Lower leg skin (tissue), 4 donors: ENCODE measurements at regions not wholly inside any gene's neighbourhood (a gene's known extent, or its start where the extent isn't known, plus 50 kb on each side); places are given as distances from the start of the nearest gene placed in this dataset.

Experiments used
- DNase-seq, 2 donors: peaks; one replicate each; pipeline ENCODE4 v3.0.0-alpha.2; 2019; ENCODE audit warnings: low spot score in 2 of 2
- H3K4me3 ChIP-seq: fragments of 200-600 bp; sonication (generic); 2 replicates; pipeline ENCODE4 v1.5.1; 2017; ENCODE audit warnings: mild to moderate bottlenecking, low read depth; ENCODE audit not compliant: poor library complexity, severe bottlenecking
- CTCF ChIP-seq, 3 donors: fragments of 450-650 bp; IDR thresholded peaks; one replicate each; pipeline ENCODE4 v1.5.1; 2016; ENCODE audit warnings: antibody characterized with exemption in 3 of 3, mild to moderate bottlenecking in 3 of 3, moderate library complexity in 2 of 3
- POLR2A ChIP-seq, 2 donors: fragments of 450-650 bp; IDR thresholded peaks; one replicate each; pipeline ENCODE4 v1.6.1; 2016 to 2017; ENCODE audit warnings: antibody characterized with exemption in 2 of 2, mild to moderate bottlenecking in 1 of 2, moderate library complexity in 1 of 2
- WGBS, 2 donors: methylation state at CpG; one replicate each; pipeline ENCODE4 v1.1.5; 2018; 5-methylcytosine and 5-hydroxymethylcytosine counted together
- intact Hi-C: fragments of 100-400 bp; cut with DNase I; formaldehyde crosslinking; loops from one replicate; pipeline ENCODE4 v1.15.0; 2023; ENCODE audit warnings: low total_unique reads

- H3K4me3 ChIP-seq = no peak overlapping the region
- no peak for DNase-seq
- intact Hi-C loops = no loop called here
- no peak for TF ChIP-seq POLR2A (IDR thresholded peaks at IDR 0.05)
- TF ChIP-seq CTCF (IDR thresholded peaks at IDR 0.05) = no peak
- 88% methylated on average over 1 of the region's 1 CpG for WGBS, 2 donors
Measured at GRCh38 chr15:62533687-62534086, 368.6 kb upstream of the C2CD4B start.

- H3K4me3 ChIP-seq = no peak overlapping the region
- TF ChIP-seq POLR2A (IDR thresholded peaks at IDR 0.05) (no peak), CTCF (IDR thresholded peaks at IDR 0.05) (no peak)
- no peak for DNase-seq
- 51 to 68% methylated on average over 2 of the region's 2 CpGs for WGBS, 2 donors
- intact Hi-C loops = no loop called here
Measured at GRCh38 chr15:62534996-62535395, 369.9 kb upstream of the C2CD4B start.

- intact Hi-C loops = no loop called here
- no peak for TF ChIP-seq CTCF (IDR thresholded peaks at IDR 0.05)
- TF ChIP-seq POLR2A (IDR thresholded peaks at IDR 0.05) = no peak
- no peak overlapping the region for H3K4me3 ChIP-seq
- no peak for DNase-seq
- 57 to 67% methylated on average over 1 of the region's 1 CpG for WGBS, 2 donors
Measured at GRCh38 chr15:62539236-62539635, 374.2 kb upstream of the C2CD4B start.

- H3K4me3 ChIP-seq = no peak overlapping the region
- intact Hi-C loops = no loop called here
- 83 to 88% methylated on average over 4 of the region's 4 CpGs for WGBS, 2 donors
- DNase-seq = no peak
- TF ChIP-seq CTCF (IDR thresholded peaks at IDR 0.05) = no peak
- no peak for TF ChIP-seq POLR2A (IDR thresholded peaks at IDR 0.05)
Measured at GRCh38 chr15:62541250-62541649, 376.2 kb upstream of the C2CD4B start.

GRCh38 chr15:62541846-62542245, 376.8 kb upstream of the C2CD4B start:
- intact Hi-C loops = no loop called here
- no peak overlapping the region for H3K4me3 ChIP-seq
- no peak for TF ChIP-seq CTCF (IDR thresholded peaks at IDR 0.05)
- TF ChIP-seq POLR2A (IDR thresholded peaks at IDR 0.05) = no peak
- DNase-seq = no peak
- WGBS, 2 donors = 89 to 91% methylated on average over 6 of the region's 6 CpGs

GRCh38 chr15:62544446-62544845, 379.4 kb upstream of the C2CD4B start:
- H3K4me3 ChIP-seq = no peak overlapping the region
- 89 to 97% methylated on average over 3 of the region's 3 CpGs for WGBS, 2 donors
- DNase-seq = no peak
- TF ChIP-seq CTCF (IDR thresholded peaks at IDR 0.05) = no peak
- TF ChIP-seq POLR2A (IDR thresholded peaks at IDR 0.05) = no peak
- intact Hi-C loops = no loop called here
